DND-41 (cell line): ENCODE measurements at regions not wholly inside any gene's neighbourhood (a gene's known extent, or its start where the extent isn't known, plus 50 kb on each side); places are given as distances from the start of the nearest gene placed in this dataset.

Experiments used
- ATAC-seq: fragments of 200-7000 bp; cut with Tn5 transposase; 3 replicates; pipeline ENCODE4 v1.9.1; 2021; ENCODE audit warnings: low read depth; ENCODE audit not compliant: insufficient read depth
- DNase-seq: peaks from one replicate; pipeline ENCODE4 v3.0.0-alpha.2; 2020
- H2AFZ ChIP-seq: 2 replicates; pipeline ENCODE4 v1.6.0; 2012; ENCODE audit warnings: low read depth, low read length
- H3K27ac ChIP-seq: 2 replicates; pipeline ENCODE4 v1.5.1; 2012; ENCODE audit warnings: low read length, inconsistent platforms
- H3K27me3 ChIP-seq: fragments of 200-600 bp; sonication (generic); 2 replicates; pipeline ENCODE4 v1.6.0; 2012; ENCODE audit warnings: low read length, mild to moderate bottlenecking, inconsistent platforms; ENCODE audit not compliant: insufficient read depth, poor library complexity
- H3K36me3 ChIP-seq: 2 replicates; pipeline ENCODE4 v1.5.1; 2012; ENCODE audit warnings: low read length, inconsistent platforms; ENCODE audit not compliant: insufficient read depth
- H3K4me1 ChIP-seq: 2 replicates; pipeline ENCODE4 v1.5.1; 2012; ENCODE audit warnings: mild to moderate bottlenecking, low read length; ENCODE audit not compliant: insufficient read depth
- H3K4me2 ChIP-seq: 2 replicates; pipeline ENCODE4 v1.6.0; 2012; ENCODE audit warnings: mild to moderate bottlenecking, moderate library complexity, low read length, inconsistent platforms; ENCODE audit not compliant: insufficient read depth
- H3K4me3 ChIP-seq, 2 experiments: fragments of 200-600 bp in 1 of 2; shearing (Covaris generic) in 1 of 2; 2 replicates each; pipeline ENCODE4 v1.5.1; 2012 to 2016; ENCODE audit warnings: inconsistent platforms in 2 of 2, low read length in 2 of 2, mild to moderate bottlenecking in 2 of 2, low read depth in 1 of 2, moderate library complexity in 1 of 2
- H3K79me2 ChIP-seq: 2 replicates; pipeline ENCODE4 v1.6.0; 2012; ENCODE audit warnings: low read length, inconsistent platforms; ENCODE audit not compliant: insufficient read depth
- H3K9ac ChIP-seq: 2 replicates; pipeline ENCODE4 v1.6.0; 2012; ENCODE audit warnings: low read depth, mild to moderate bottlenecking, inconsistent platforms, low read length, moderate library complexity
- H3K9me3 ChIP-seq: 2 replicates; pipeline ENCODE4 v1.5.1; 2012; ENCODE audit warnings: low read length, moderate library complexity, mild to moderate bottlenecking, inconsistent platforms; ENCODE audit not compliant: insufficient read depth, severe bottlenecking
- H4K20me1 ChIP-seq: 2 replicates; pipeline ENCODE4 v1.6.0; 2012; ENCODE audit warnings: low read length; ENCODE audit not compliant: insufficient read depth
- CTCF ChIP-seq: IDR thresholded peaks from 2 replicates; pipeline ENCODE4 v1.5.1; 2012; ENCODE audit warnings: borderline replicate concordance, low read length, moderate library complexity, mild to moderate bottlenecking; ENCODE audit not compliant: poor library complexity, severe bottlenecking; ENCODE audit errors: extremely low read depth
- EZH2 ChIP-seq: IDR thresholded peaks from 3 replicates; pipeline ENCODE4 v1.6.1; 2012; ENCODE audit warnings: borderline replicate concordance, low read depth, mild to moderate bottlenecking, moderate library complexity, low read length, inconsistent platforms; ENCODE audit not compliant: severe bottlenecking

GRCh38 chr6:9484091-9484490 is 930.8 kb downstream of the TFAP2A start:
- Histone ChIP-seq H3K27me3 (no peaks in the 10 kb centered on the region), H3K9me3 (no peaks in the 10 kb centered on the region), H4K20me1 (no peaks in the 10 kb centered on the region), H3K9ac (no peak overlapping the region), H3K27ac (no peak overlapping the region), H3K79me2 (no peaks in the 10 kb centered on the region), H2AFZ (no peak overlapping the region), H3K36me3 (no peaks in the 10 kb centered on the region), H3K4me1 (no peaks in the 10 kb centered on the region), H3K4me3 (no peak overlapping the region), H3K4me2 (no peak overlapping the region)
- DNase-seq = no peak
- no peak for ATAC-seq
- TF ChIP-seq CTCF (no peak), EZH2 (no peak)

GRCh38 chr6:9482030-9482738 is 932.7 kb downstream of the TFAP2A start:
- Histone ChIP-seq H3K9ac (no peak overlapping the region), H3K27me3 (no peaks in the 10 kb centered on the region), H3K9me3 (no peaks in the 10 kb centered on the region), H3K79me2 (no peaks in the 10 kb centered on the region), H4K20me1 (no peaks in the 10 kb centered on the region), H3K4me2 (no peak overlapping the region), H3K4me3 (no peak overlapping the region), H3K36me3 (no peaks in the 10 kb centered on the region), H3K4me1 (no peaks in the 10 kb centered on the region), H2AFZ (no peak overlapping the region), H3K27ac (no peak overlapping the region)
- TF ChIP-seq CTCF (no peak), EZH2 (no peak)
- DNase-seq = no peak
- ATAC-seq = no peak

GRCh38 chr6:9481292-9482029 is 933.4 kb downstream of the TFAP2A start:
- DNase-seq (no peak), ATAC-seq (no peak)
- H3K4me2 ChIP-seq = no peak overlapping the region
- H3K79me2 ChIP-seq = no peaks in the 10 kb centered on the region
- H3K36me3 ChIP-seq = no peaks in the 10 kb centered on the region
- H3K4me1 ChIP-seq = no peaks in the 10 kb centered on the region
- no peaks in the 10 kb centered on the region for H3K27me3 ChIP-seq
- TF ChIP-seq EZH2 = no peak
- no peak for TF ChIP-seq CTCF
- H3K9ac ChIP-seq = no peak overlapping the region
- H2AFZ ChIP-seq = no peak overlapping the region
- H4K20me1 ChIP-seq = no peaks in the 10 kb centered on the region
- H3K9me3 ChIP-seq = no peaks in the 10 kb centered on the region
- no peak overlapping the region for H3K27ac ChIP-seq
- H3K4me3 ChIP-seq = no peak overlapping the region

- Histone ChIP-seq H3K9me3 (no peaks in the 10 kb centered on the region), H3K4me2 (no peak overlapping the region), H4K20me1 (no peaks in the 10 kb centered on the region), H3K4me3 (no peak overlapping the region), H3K4me1 (no peaks in the 10 kb centered on the region), H3K9ac (no peak overlapping the region), H3K27me3 (no peaks in the 10 kb centered on the region), H3K27ac (no peak overlapping the region), H2AFZ (no peak overlapping the region), H3K79me2 (no peaks in the 10 kb centered on the region), H3K36me3 (no peaks in the 10 kb centered on the region)
- TF ChIP-seq CTCF = no peak
- TF ChIP-seq EZH2 = no peak
- DNase-seq = no peak
- no peak for ATAC-seq
Measured at GRCh38 chr6:9468277-9468676, 946.6 kb downstream of the TFAP2A start.
